ENCODE measurements at regions not wholly inside any gene's neighbourhood (a gene's known extent, or its start where the extent isn't known, plus 50 kb on each side); places are given as distances from the start of the nearest gene placed in this dataset.

DNA sequence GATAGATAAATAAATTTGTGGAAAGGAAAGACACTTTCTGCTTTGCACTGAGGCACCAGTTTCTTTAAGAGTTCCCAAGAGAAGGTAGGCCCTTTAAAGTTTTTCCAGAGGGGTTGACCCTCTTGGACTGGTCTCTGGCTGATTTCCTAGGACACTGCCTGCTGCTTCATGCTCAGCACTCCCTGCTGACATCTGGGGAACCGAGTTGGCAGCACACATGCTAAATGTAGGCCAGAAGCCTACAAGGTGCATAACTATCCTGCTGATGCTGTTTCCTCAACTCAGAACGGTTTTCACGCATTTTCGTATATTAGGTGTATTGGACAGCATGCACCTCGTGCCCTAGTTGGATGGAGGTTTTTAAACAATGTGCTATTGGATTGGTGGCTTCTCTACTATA lies 887.2 kb upstream of the SEL1L start (continued):
- no peak for TF ChIP-seq BCL3 (IDR thresholded peaks at IDR 0.05)
- TF ChIP-seq FOSB (CRISPR knock-in tag; IDR thresholded peaks at IDR 0.05), result no peak
- TF ChIP-seq HDAC2 (IDR thresholded peaks at IDR 0.05), result no peak
- TF ChIP-seq JUNB (IDR thresholded peaks at IDR 0.05), result no peak
- no peak for TF ChIP-seq BHLHE40 (IDR thresholded peaks at IDR 0.05; ENCODE audit: low read depth, low read length)
- TF ChIP-seq HMGXB4 (CRISPR knock-in tag; IDR thresholded peaks at IDR 0.05; ENCODE audit: borderline replicate concordance), result no peak
- no peak for TF ChIP-seq CBX2 (IDR thresholded peaks at IDR 0.05; ENCODE audit: borderline replicate concordance, low read depth)
- no peak for TF ChIP-seq SREBF2 (IDR thresholded peaks at IDR 0.05)
- no peak for TF ChIP-seq NR3C1 (IDR thresholded peaks at IDR 0.05)

DNA sequence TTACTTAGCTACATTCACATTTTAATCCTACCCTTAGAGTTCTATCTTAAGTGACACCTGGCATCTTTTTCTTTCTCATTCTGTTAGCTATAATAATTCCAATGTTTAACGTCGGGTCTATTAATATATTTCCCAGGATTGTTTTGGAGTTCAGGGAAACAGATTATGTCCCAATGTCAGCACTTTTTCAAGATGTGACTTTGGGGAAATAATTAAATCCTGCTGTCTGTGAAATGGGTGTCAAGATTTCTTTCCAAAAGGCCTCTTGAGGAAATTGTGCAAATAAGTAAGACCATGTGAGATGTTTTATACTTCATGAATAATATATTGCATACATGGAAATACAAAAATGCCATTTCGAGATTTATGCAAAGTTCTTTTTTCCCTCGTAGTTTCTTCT lies 887.6 kb upstream of the SEL1L start:
- Histone ChIP-seq H3K27ac (no peak overlapping the region), H3K4me3 (no peak overlapping the region), H3K9me3 (no peaks in the 10 kb centered on the region), H3K4me2 (no peak overlapping the region), H3K4me1 (no peaks in the 10 kb centered on the region)
- FAIRE-seq, result no peak
- no peak for DNase-seq (ENCODE audit: low read depth in 1 of 2, low spot score in 1 of 2)
- 0% methylated on average over 4 of the region's 4 CpGs for WGBS (ENCODE audit: missing lambda C conversion rate)
- no peak for TF ChIP-seq RARB (CRISPR knock-in tag; IDR thresholded peaks at IDR 0.05)
- TF ChIP-seq ZNF302 (CRISPR knock-in tag; IDR thresholded peaks at IDR 0.05), result no peak
- ChIA-PET POLR2A (no interaction called here), CTCF (no interaction called here)
- no peak for ATAC-seq

GRCh38 chr14:82422230-82422629 lies 888.6 kb upstream of the SEL1L start:
- no peak overlapping the region for H3K4me3 ChIP-seq
- no peak overlapping the region for H3K4me2 ChIP-seq
- ChIA-PET POLR2A (no interaction called here), CTCF (no interaction called here)
- H3K27ac ChIP-seq, result no peak overlapping the region
- DNase-seq (ENCODE audit: low read depth in 1 of 2, low spot score in 1 of 2) (no peak), FAIRE-seq (no peak), ATAC-seq (no peak)
- 3% methylated on average over 1 of the region's 1 CpG for WGBS (ENCODE audit: missing lambda C conversion rate)
- no peak for TF ChIP-seq HOXA7 (CRISPR knock-in tag; IDR thresholded peaks at IDR 0.05)
- TF ChIP-seq ZSCAN20 (CRISPR knock-in tag; IDR thresholded peaks at IDR 0.05), result no peak
- no peak for TF ChIP-seq CHD4 (IDR thresholded peaks at IDR 0.05; ENCODE audit: borderline replicate concordance)
- TF ChIP-seq NR3C1 (IDR thresholded peaks at IDR 0.05), result no peak
- TF ChIP-seq HDAC2 (IDR thresholded peaks at IDR 0.05), result no peak
- no peak for TF ChIP-seq POLR2A (IDR thresholded peaks at IDR 0.05; ENCODE audit: low read length)
- TF ChIP-seq RAD21 (conservative IDR thresholded peaks at IDR 0.05 in 1 of 2, IDR thresholded peaks at IDR 0.05 in 1 of 2), result no peak
- no peak for TF ChIP-seq SMC3 (IDR thresholded peaks at IDR 0.05)
- no peak for TF ChIP-seq REST (IDR thresholded peaks at IDR 0.05)
- no peaks in the 10 kb centered on the region for H3K9me3 ChIP-seq
- no peaks in the 10 kb centered on the region for H3K4me1 ChIP-seq
